ENCODE measurements at regions not wholly inside any gene's neighbourhood (a gene's known extent, or its start where the extent isn't known, plus 50 kb on each side); places are given as distances from the start of the nearest gene placed in this dataset.

DNA sequence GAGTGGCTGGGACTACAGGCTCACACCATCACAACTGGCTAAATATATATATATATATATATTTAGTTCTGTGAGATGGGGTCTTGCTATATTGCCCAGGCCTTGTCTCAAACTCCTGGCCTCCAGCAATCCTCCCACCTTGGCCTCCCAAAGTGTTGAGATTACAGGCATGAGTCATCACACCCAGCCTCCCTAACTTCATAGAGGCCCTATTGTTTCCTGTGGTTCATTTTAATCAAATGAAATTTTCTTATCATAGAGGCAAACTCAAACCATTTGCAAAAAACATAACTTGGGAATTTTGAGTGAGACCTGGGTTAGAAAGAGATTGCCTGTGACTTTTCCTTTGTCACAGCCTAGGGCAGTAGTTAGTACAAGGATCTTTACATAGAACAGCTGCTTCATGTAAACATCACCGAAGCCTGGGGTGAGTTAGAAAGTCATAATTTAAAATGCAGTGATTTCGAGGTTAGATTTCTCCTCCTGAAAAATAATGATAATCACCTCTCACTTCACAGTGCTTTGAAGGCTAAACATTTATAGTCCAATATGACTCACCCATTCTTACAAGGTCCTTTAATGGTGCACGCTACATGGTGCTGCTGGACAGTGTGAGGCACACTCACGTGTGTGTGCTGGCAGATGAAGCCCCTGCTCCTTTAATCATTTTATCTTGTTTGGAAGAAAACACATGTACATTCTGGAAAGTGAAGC lies 188.9 kb downstream of the RHOU start:
- DNase-seq: no peak

DNA sequence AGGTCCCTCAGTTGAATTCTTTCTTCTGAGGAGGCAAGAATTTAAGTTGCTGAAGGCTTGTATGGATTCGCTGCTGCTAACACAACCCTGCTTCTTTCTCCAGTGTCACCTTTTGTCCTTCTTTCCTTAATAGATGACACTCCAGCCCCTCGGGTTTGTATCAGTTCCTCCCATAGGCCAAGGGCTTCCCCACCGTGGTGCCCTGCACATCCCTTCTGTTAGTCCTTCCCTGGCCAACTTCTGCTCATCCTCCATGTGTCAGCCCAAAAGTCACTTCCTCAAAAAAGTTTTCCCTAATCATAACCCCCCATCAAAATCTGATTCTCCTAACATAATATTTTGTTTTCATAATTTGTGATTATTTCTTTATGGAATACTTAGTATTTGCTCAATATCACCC lies 190.4 kb downstream of the RHOU start:
- DNase-seq: no peak

GRCh38 chr1:228927421-228927820 lies 192.1 kb downstream of the RHOU start:
- no peak for DNase-seq

DNA sequence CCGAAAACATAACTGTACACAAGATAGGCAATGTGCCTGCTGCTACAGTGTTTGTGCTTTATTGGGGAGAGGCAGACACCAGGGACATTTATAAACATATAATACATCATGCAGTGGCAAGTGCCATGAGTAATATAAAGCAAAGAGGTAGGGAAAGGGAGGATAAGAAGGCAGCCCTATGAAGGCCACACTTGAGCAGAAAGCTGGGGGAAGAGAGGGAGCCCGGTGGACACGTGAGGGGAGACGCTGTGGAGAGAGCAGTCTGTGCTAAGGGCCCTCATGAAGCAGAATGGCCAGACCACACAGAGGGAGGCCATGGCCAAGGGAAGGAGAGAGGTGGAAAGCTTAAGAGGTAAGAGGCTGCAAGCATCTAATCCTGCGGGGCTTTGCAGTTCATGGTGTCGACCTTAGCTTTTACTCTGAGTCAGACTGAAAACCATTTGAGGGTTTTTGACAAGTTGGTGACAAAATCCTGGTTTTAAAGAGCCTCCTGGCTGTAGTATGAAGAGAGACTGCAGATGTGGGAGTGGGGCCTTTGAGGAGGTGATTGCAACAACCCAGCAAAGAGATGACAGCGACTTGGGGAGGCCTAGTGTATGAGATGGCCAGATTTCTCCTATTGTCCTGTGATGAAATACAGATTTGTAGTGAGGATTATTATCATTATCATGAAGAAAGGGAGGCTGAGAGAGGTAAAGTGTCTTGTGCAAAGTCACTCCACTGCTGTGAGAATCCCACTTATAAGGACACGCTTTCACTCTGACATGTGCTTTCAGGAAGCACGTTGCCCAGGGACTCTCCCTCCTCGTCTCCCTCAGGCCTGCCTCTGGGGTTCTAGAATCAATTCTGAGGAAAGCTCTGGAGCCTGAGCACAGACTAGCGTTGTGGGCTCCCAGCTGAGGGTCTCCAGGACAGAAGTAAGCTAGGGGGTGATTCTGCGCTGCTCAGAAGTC lies 192.9 kb downstream of the RHOU start:
- DNase-seq: peak; percentile 29

DNA sequence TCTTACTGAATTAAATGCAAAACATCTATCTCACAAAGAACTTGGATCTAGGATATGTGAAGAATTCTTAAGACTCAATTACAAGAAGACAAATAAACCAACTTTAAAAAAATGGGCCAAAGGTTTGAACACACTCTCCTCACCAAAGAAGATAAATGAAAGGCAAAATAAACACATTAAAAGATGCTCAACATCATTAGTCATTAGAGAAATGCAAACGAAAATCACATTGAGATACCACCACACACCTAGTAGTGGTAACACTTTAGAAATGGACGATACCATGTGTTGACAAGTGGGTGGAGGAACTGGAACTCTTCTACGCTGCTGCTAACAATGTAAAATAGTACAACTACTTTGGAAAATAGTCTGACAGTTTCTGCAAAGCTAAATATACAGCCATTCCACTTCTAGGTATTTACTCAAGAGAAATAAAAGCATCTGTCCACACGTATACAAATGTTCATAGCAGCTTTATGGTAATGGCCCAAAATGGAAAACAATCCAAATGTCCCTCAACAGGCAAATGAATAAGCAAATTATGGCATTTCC lies 194.3 kb downstream of the RHOU start:
- DNase-seq: no peak

GRCh38 chr1:228930479-228930957 lies 195.2 kb downstream of the RHOU start:
- no peak for DNase-seq

GRCh38 chr1:228933753-228934152 lies 198.5 kb downstream of the RHOU start:
- no peak for DNase-seq

DNA sequence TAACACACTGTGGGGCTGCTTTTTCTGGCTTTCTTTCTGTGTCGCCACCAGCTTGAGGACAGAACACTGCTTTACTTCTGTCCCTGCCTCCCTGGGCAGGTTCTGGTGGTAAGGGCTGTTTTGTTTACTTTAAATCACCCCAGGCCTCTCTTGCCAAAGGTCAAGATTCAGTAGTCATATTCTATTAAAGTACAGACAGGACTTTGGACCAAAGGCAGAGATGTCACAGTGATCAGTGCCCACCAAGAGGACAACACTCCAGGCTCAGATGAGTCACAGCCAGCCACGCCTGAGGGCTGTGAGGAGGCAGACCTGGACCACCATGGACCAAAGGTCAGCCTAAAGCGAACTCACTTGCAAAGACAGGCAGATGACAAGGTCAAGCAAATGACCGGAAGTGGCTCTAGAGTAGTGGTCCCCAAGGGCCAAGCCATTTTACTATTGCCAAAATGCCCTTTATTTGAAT lies 200.0 kb downstream of the RHOU start:
- no peak for DNase-seq

DNA sequence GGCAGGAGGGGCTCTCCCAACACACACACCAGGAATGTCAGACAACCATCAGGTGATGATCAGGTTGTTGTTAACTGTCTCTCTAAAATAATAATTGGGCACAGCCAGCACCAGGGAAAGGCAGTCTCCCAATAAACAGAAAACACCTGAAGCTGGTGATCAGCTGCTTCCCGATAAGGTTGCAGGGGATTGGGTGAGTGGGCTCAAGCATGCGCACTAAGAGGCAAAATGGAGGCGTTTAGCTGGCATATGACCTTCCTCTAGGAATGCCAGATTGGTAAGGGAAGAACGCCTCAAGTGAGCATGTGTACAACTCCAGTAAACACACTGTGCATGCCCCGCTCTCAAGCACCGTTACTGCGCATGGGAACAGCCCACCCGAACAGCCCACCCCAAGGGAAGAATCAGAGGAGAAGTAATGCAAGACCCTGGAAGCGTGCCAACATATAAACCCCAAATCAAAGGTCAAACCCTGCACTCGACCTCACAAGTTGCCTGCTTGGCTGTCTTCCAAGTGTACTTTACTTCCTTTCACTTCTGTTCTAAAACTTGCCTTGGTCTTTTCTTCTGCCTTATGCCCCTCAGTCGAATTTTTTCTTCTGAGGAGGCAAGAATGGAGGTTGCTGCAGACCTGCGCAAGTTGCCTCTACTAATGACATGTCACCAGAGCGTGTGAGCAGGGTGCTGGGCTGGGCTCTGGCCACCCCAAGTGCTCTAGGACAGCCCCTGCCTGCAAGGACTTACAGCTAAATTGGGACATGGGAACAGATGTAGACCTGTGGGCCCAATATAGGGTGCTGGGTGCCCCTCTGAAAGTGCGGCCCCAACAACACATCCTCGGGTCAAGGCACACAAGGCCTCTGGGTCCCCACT lies 200.8 kb downstream of the RHOU start:
- DNase-seq: no peak

GRCh38 chr1:228936881-228937280 lies 201.6 kb downstream of the RHOU start:
- no peak for DNase-seq

DNA sequence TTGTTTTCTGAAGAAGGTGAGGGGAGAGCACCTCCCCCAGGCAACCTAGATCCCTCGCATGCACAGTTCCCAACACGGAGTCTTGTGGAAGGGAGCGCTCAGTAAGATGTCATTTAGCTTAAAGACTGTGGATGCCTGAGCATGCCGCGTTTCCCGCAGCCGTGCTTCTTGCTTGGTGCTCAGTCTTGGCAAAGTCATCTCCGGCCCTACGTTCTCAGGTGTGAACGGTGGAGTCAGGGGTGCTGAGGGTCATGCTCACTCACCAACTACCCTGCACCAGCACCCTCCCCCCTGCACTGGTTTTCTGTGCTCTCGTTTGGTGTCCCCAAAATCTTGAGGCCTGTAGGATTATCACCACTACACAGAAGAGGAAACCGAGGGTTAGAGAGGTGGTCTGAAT lies 202.1 kb downstream of the RHOU start:
- no peak for DNase-seq

DNA sequence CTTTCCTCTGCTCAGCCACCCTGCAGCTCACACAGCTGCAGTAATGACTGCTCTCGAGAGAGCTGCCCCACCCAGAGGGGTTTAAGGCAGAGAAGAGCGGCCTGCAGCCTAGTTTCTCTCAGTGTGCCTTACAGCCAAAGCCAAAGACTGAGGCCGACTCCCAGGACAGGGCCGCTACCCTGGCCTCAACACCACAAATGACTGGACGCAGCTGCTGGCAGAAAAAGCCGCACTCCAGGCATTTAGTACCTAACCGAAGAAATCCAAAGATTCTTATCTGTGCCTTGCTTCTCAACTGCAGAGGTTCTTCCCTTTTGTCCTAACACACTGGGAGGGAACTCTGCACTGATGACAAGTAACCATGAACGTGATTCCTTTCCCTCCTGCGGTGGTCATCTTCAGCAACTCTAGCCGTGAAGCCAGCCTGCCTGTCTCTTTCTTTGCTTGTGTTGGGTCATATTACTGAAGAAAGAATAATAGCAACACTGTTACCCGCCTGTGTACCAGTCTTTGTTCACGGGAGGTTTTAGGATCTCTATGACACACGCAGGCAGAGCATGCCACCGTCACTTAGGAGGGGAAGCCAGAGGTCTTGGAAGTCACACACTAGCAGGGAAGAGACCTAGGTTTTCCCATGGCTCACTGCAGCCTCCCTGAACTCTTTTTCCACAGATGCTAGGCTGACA lies 202.7 kb downstream of the RHOU start:
- DNase-seq: no peak

DNA sequence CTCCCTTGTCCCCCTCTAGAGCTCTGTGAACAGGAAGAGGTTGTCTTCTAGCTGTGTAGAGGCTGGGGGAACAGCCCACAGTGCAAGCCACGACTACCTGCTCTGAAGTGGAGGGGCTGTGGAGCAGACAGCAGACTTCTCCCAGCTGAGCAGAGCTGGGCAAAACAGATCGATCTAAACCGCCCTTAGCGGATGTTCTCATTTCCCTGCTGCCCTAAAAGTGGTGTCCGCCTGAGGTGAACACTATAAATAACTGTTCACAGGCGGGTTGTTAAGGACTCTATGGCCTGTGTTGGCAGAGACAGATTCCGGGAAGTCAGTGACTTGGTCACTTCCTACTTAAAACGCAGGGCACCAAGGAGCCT lies 203.2 kb downstream of the RHOU start:
- DNase-seq: peak; percentile 28 to 29

- no peak for DNase-seq
These were observed 203.9 kb downstream of the RHOU start for GRCh38 chr1:228939001-228939691.

DNA sequence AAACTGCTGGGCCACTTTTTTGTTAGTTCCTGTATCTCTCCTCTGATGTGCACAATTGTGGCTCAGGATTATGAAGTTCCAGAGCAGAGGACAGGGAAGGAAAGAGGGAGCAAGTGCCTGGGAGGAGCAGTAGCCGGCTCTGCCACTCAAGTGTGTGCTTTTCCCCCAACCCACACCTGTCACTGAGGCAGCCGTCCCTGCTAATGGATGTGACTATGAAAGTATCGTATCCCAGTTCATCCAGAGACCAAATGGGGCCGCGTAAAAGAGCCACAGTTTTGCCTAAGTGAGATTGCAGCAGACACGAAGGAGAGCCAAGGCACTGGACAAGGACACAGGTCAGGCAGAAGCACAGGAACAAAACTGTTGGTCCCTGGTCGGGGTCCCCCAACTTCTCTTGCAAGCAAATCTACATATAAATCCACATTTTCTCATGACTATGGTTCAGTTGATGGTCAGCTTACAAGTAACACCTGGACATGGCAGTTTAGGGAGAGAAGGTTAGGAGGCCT lies 204.7 kb downstream of the RHOU start:
- DNase-seq: no peak

GRCh38 chr1:228940526-228940925 lies 205.2 kb downstream of the RHOU start:
- no peak for DNase-seq

GRCh38 chr1:228940926-228941325 lies 205.6 kb downstream of the RHOU start:
- DNase-seq: no peak

- DNase-seq: no peak
These were observed 206.4 kb downstream of the RHOU start for GRCh38 chr1:228941666-228942065.

DNA sequence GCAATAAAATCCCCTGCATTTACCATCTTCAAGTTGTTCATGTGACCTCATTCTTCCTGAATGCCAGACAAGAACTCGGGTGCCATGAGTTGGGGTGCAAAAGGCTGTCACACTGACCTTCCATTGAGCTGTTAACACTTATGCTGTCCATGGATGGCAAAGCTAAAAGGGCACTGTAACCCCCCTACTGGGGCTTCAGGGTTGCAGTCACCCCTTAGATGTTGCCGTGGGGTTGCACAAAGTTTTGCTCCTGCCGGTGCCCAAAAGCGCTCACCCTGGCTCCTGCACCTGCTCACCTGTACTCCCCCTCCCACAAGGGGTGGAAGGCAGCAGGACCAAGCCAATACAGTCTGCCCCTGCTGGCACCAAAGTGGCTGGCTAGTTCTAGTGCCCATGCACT lies 208.2 kb downstream of the RHOU start:
- no peak for DNase-seq

GRCh38 chr1:228944296-228944695 lies 209.0 kb downstream of the RHOU start:
- no peak for DNase-seq

- DNase-seq: no peak
These were observed 209.7 kb downstream of the RHOU start for GRCh38 chr1:228944935-228945371.

Data from activated T-cell treated with anti-CD3 and anti-CD28 coated beads, Interleukin-2, amount 50 U/mL, for 48 hours (primary cell).